ENCODE measurements at regions not wholly inside any gene's neighbourhood (a gene's known extent, or its start where the extent isn't known, plus 50 kb on each side); places are given as distances from the start of the nearest gene placed in this dataset.

DNA sequence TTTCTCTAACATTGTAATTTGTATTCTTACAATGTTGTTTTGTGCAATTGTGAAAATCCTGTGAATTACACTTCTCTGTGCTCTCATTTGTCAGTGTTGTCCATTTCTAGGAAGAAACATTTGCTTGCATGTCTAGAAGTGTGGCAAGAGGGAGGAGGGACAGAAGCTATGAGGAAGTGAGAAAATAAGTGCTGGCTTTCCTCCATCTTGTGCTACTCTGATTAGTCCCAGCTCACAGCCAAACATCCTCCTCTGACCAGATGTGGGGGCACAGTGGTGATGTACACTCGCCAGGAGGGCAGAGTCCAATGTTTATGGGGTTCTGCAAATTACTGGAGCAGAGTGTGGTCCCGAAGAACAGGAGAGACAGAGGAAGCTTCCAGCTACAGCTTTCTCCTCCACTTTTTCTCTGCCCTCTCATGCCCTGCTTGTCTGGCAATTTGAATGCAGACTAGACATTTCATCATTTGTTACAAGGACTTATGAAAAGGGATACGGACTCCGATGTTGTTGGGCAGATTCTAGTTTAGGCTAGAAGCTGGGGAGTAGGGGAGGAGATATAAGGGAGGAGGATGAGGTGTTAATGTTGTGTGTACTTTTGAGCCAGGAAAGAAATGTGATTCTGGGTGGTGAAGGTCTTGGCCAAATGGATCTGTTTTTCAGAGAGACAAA, 131.0 kb upstream of the C1GALT1 start:
- TF ChIP-seq CTCF (conservative IDR thresholded peaks at IDR 0.05 in 1 of 2, IDR thresholded peaks at IDR 0.05 in 1 of 2; ENCODE audit: low read depth in 1 of 2, low read length in 2 of 2) = no peak
- no peak for TF ChIP-seq EZH2 (IDR thresholded peaks at IDR 0.05; ENCODE audit: low read length, missing control alignments)

All from fibroblast of lung (primary cell).